H1 (cell line): ENCODE measurements at regions not wholly inside any gene's neighbourhood (a gene's known extent, or its start where the extent isn't known, plus 50 kb on each side); places are given as distances from the start of the nearest gene placed in this dataset.

Experiments
- ATF3 ChIP-seq: IDR thresholded peaks from 2 replicates; pipeline ENCODE4 v1.6.1; 2011; ENCODE audit warnings: low read depth, mild to moderate bottlenecking, low read length; ENCODE audit not compliant: insufficient read depth
- CHD7 ChIP-seq: fragments of 300-600 bp; sonication (generic); IDR thresholded peaks from 2 replicates; pipeline ENCODE4 v1.7.1; 2012; ENCODE audit warnings: low read length, moderate library complexity, mild to moderate bottlenecking, inconsistent platforms; ENCODE audit not compliant: insufficient replicate concordance
- E2F6 ChIP-seq: IDR thresholded peaks from 2 replicates; pipeline ENCODE4 v1.6.1; 2012; ENCODE audit warnings: inconsistent platforms
- POU5F1 ChIP-seq: IDR thresholded peaks from 2 replicates; pipeline ENCODE4 v1.6.1; 2011; ENCODE audit warnings: low read depth, mild to moderate bottlenecking, low read length, moderate library complexity
- TAF7 ChIP-seq: optimal IDR thresholded peaks from 2 replicates; pipeline ENCODE3; 2011; ENCODE audit warnings: low read depth, mild to moderate bottlenecking, inconsistent platforms, low read length, moderate library complexity, borderline replicate concordance
- TF ChIP-seq, protein P1 (sequence below), 3 experiments: IDR thresholded peaks; 1 replicate in 2 of 3; 2 replicates in 1 of 3; pipeline versions ENCODE4 v1.5.1 to v1.6.1; 2011; ENCODE audit warnings: low read length in 3 of 3, mild to moderate bottlenecking in 3 of 3, inconsistent platforms in 2 of 3, low read depth in 1 of 3, moderate library complexity in 1 of 3; ENCODE audit not compliant: insufficient read depth in 1 of 3; ENCODE audit errors: control extremely low read depth in 1 of 3

DNA sequence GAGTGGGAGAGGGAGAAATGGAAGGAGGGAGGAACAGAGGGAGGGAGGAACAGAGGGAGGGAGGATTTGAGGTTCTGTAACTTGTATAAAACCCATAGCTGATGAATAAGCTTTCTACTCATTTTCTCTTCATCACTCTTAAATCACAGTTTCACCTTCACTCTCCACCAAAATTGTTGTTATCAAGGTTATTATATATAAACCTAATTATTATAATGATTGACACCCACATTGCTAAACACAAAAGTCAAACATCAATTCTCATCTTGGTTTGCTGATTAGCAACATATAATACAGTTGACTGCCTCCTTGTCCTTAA is 229.0 kb upstream of the PAPPA start (continued):
- TF ChIP-seq CHD7 (no peak), E2F6 (no peak), TAF7 (no peak), ATF3 (no peak), POU5F1 (no peak)
- TF ChIP-seq, protein P1, sequence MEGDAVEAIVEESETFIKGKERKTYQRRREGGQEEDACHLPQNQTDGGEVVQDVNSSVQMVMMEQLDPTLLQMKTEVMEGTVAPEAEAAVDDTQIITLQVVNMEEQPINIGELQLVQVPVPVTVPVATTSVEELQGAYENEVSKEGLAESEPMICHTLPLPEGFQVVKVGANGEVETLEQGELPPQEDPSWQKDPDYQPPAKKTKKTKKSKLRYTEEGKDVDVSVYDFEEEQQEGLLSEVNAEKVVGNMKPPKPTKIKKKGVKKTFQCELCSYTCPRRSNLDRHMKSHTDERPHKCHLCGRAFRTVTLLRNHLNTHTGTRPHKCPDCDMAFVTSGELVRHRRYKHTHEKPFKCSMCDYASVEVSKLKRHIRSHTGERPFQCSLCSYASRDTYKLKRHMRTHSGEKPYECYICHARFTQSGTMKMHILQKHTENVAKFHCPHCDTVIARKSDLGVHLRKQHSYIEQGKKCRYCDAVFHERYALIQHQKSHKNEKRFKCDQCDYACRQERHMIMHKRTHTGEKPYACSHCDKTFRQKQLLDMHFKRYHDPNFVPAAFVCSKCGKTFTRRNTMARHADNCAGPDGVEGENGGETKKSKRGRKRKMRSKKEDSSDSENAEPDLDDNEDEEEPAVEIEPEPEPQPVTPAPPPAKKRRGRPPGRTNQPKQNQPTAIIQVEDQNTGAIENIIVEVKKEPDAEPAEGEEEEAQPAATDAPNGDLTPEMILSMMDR (IDR thresholded peaks at IDR 0.05; ENCODE audit: control extremely low read depth in 1 of 3, insufficient read depth in 1 of 3, low read depth in 1 of 3, low read length in 3 of 3), result no peak
